ENCODE measurements at regions not wholly inside any gene's neighbourhood (a gene's known extent, or its start where the extent isn't known, plus 50 kb on each side); places are given as distances from the start of the nearest gene placed in this dataset.

GRCh38 chr7:28343462-28343861, 68.9 kb upstream of the CREB5 start:
- Histone ChIP-seq H3K79me2 (ENCODE audit: insufficient read depth, low read length) (no peaks in the 10 kb centered on the region), H2AFZ (ENCODE audit: low read depth, low read length) (no peak overlapping the region), H3K4me1 (ENCODE audit: insufficient read depth, low read length) (no peaks in the 10 kb centered on the region), H4K20me1 (ENCODE audit: insufficient read depth, low read length) (no peaks in the 10 kb centered on the region), H3K4me3 (ENCODE audit: low read depth in 1 of 2, low read length in 2 of 2) (no peak overlapping the region), H3K9ac (ENCODE audit: low read depth, low read length) (no peak overlapping the region), H3K27ac (ENCODE audit: low read length) (no peak overlapping the region), H3K27me3 (ENCODE audit: insufficient read depth, low read length, poor library complexity) (no peaks in the 10 kb centered on the region), H3K36me3 (ENCODE audit: insufficient read depth, low read length) (no peaks in the 10 kb centered on the region), H3K4me2 (ENCODE audit: insufficient read depth, low read length) (no peak overlapping the region), H3K9me3 (ENCODE audit: insufficient read depth, low read length, severe bottlenecking) (no peaks in the 10 kb centered on the region)
- no peak for TF ChIP-seq EZH2 (IDR thresholded peaks at IDR 0.05; ENCODE audit: borderline replicate concordance, low read depth, low read length, severe bottlenecking)
- no peak for TF ChIP-seq CTCF (IDR thresholded peaks at IDR 0.05; ENCODE audit: borderline replicate concordance, extremely low read depth, low read length, poor library complexity, severe bottlenecking)
- ATAC-seq (ENCODE audit: insufficient read depth, low read depth) (no peak), DNase-seq (no peak)

GRCh38 chr7:28346256-28346655, 66.1 kb upstream of the CREB5 start:
- H3K36me3 ChIP-seq (ENCODE audit: insufficient read depth, low read length) = no peaks in the 10 kb centered on the region
- H2AFZ ChIP-seq (ENCODE audit: low read depth, low read length) = no peak overlapping the region
- DNase-seq (no peak), ATAC-seq (ENCODE audit: insufficient read depth, low read depth) (no peak)
- no peaks in the 10 kb centered on the region for H3K27me3 ChIP-seq (ENCODE audit: insufficient read depth, low read length, poor library complexity)
- H3K4me3 ChIP-seq (ENCODE audit: low read depth in 1 of 2, low read length in 2 of 2) = no peak overlapping the region
- no peak for TF ChIP-seq EZH2 (IDR thresholded peaks at IDR 0.05; ENCODE audit: borderline replicate concordance, low read depth, low read length, severe bottlenecking)
- no peak for TF ChIP-seq CTCF (IDR thresholded peaks at IDR 0.05; ENCODE audit: borderline replicate concordance, extremely low read depth, low read length, poor library complexity, severe bottlenecking)
- no peak overlapping the region for H3K9ac ChIP-seq (ENCODE audit: low read depth, low read length)
- H3K4me1 ChIP-seq (ENCODE audit: insufficient read depth, low read length) = no peaks in the 10 kb centered on the region
- H3K9me3 ChIP-seq (ENCODE audit: insufficient read depth, low read length, severe bottlenecking) = no peaks in the 10 kb centered on the region
- no peak overlapping the region for H3K4me2 ChIP-seq (ENCODE audit: insufficient read depth, low read length)
- no peak overlapping the region for H3K27ac ChIP-seq (ENCODE audit: low read length)
- no peaks in the 10 kb centered on the region for H3K79me2 ChIP-seq (ENCODE audit: insufficient read depth, low read length)
- H4K20me1 ChIP-seq (ENCODE audit: insufficient read depth, low read length) = no peaks in the 10 kb centered on the region

- no peaks in the 10 kb centered on the region for H4K20me1 ChIP-seq (ENCODE audit: insufficient read depth, low read length)
- no peak overlapping the region for H3K4me2 ChIP-seq (ENCODE audit: insufficient read depth, low read length)
- no peak overlapping the region for H3K9ac ChIP-seq (ENCODE audit: low read depth, low read length)
- H2AFZ ChIP-seq (ENCODE audit: low read depth, low read length) = no peak overlapping the region
- no peaks in the 10 kb centered on the region for H3K27me3 ChIP-seq (ENCODE audit: insufficient read depth, low read length, poor library complexity)
- no peaks in the 10 kb centered on the region for H3K36me3 ChIP-seq (ENCODE audit: insufficient read depth, low read length)
- H3K4me3 ChIP-seq (ENCODE audit: low read depth in 1 of 2, low read length in 2 of 2) = no peak overlapping the region
- no peaks in the 10 kb centered on the region for H3K4me1 ChIP-seq (ENCODE audit: insufficient read depth, low read length)
- TF ChIP-seq CTCF (IDR thresholded peaks at IDR 0.05; ENCODE audit: borderline replicate concordance, extremely low read depth, low read length, poor library complexity, severe bottlenecking) (no peak), EZH2 (IDR thresholded peaks at IDR 0.05; ENCODE audit: borderline replicate concordance, low read depth, low read length, severe bottlenecking) (no peak)
- H3K27ac ChIP-seq (ENCODE audit: low read length) = no peak overlapping the region
- no peak for ATAC-seq (ENCODE audit: insufficient read depth, low read depth)
- no peak for DNase-seq
- no peaks in the 10 kb centered on the region for H3K9me3 ChIP-seq (ENCODE audit: insufficient read depth, low read length, severe bottlenecking)
- no peaks in the 10 kb centered on the region for H3K79me2 ChIP-seq (ENCODE audit: insufficient read depth, low read length)
These were observed 65.5 kb upstream of the CREB5 start for GRCh38 chr7:28346676-28347363.

All from DND-41 (cell line).